Mucosa of stomach (tissue), 1 donor: ENCODE measurements at regions not wholly inside any gene's neighbourhood (a gene's known extent, or its start where the extent isn't known, plus 50 kb on each side); places are given as distances from the start of the nearest gene placed in this dataset.

Source experiments
- H3K27me3 ChIP-seq: one replicate; pipeline ENCODE4 v1.7.0; 2013; ENCODE audit warnings: mild to moderate bottlenecking, low read length; ENCODE audit not compliant: control insufficient read depth, insufficient read depth
- H3K36me3 ChIP-seq: one replicate; pipeline ENCODE4 v1.7.0; 2013; ENCODE audit warnings: low read length; ENCODE audit not compliant: control insufficient read depth, insufficient read depth
- H3K4me1 ChIP-seq: one replicate; pipeline ENCODE4 v1.7.0; 2013; ENCODE audit warnings: mild to moderate bottlenecking, low read length; ENCODE audit not compliant: control insufficient read depth, insufficient read depth
- H3K4me3 ChIP-seq: one replicate; pipeline ENCODE4 v1.7.0; 2013; ENCODE audit warnings: low read length
- H3K9ac ChIP-seq: one replicate; pipeline ENCODE4 v1.7.0; 2013; ENCODE audit warnings: mild to moderate bottlenecking, low read length, moderate library complexity
- H3K9me3 ChIP-seq: one replicate; pipeline ENCODE4 v1.7.0; 2013; ENCODE audit warnings: mild to moderate bottlenecking, low read length, moderate library complexity; ENCODE audit not compliant: control insufficient read depth
- donor health status: Pancreatic carcinoma.

DNA sequence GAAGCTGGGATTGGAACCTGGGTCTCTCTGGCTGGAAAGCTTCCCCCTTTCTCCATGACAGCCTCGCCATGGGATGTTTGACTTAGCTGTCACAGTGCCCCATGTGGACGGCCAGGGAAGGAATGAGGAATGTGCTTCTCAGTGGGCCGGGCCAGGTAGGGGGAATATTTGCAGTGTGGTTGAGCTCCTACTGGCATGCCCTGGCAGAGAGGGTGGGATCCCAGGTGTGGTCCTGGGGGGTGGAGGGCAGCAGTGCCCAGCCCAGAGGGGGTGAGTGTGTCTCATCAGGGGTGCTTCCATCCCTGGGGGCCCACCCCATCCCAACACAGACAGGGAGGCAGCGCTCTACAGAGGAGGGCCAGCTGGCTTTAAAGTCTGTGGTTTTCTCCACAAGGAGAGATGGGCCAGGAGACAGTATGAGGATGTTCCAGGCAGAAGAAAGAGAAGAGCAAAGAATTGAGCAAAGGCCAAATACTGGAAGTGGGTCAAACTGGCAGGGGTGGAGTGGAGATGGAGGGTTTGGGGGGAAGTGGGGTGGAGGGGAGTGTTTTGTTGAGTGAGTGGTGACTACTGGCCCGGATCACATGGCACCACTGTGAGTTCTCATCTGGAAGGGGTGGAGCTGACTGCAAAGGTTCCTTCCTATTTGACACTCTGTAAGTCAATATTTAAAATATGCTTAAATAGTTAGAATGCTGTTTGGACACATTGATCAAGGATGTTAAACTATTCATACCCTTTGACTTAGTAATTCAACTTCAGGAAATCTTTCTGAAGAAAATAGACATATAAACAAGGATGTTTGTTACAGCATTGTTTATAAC, 94.0 kb downstream of the MYCN start:
- Histone ChIP-seq H3K9ac (no peak overlapping the region), H3K36me3 (no peaks in the 10 kb centered on the region), H3K4me1 (peaks cover 24% of the 10 kb centered on the region), H3K9me3 (no peaks in the 10 kb centered on the region), H3K4me3 (no peak overlapping the region), H3K27me3 (no peaks in the 10 kb centered on the region)

DNA sequence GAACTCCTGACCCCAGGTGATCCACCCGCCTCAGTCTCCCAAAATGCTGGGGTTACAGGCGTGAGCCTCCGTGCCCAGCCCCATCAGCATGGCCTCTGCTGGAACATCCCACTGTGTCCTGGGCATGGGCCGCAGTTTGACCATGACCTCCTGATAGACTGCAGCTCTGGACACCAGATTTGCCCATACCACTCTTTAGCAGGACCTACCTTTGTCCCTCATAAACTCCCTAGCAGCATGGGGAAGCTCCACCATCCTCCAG, 92.6 kb downstream of the MYCN start:
- Histone ChIP-seq H3K4me3 (no peak overlapping the region), H3K9ac (no peak overlapping the region), H3K9me3 (no peaks in the 10 kb centered on the region), H3K36me3 (no peaks in the 10 kb centered on the region), H3K4me1 (peaks cover 24% of the 10 kb centered on the region), H3K27me3 (no peaks in the 10 kb centered on the region)

DNA sequence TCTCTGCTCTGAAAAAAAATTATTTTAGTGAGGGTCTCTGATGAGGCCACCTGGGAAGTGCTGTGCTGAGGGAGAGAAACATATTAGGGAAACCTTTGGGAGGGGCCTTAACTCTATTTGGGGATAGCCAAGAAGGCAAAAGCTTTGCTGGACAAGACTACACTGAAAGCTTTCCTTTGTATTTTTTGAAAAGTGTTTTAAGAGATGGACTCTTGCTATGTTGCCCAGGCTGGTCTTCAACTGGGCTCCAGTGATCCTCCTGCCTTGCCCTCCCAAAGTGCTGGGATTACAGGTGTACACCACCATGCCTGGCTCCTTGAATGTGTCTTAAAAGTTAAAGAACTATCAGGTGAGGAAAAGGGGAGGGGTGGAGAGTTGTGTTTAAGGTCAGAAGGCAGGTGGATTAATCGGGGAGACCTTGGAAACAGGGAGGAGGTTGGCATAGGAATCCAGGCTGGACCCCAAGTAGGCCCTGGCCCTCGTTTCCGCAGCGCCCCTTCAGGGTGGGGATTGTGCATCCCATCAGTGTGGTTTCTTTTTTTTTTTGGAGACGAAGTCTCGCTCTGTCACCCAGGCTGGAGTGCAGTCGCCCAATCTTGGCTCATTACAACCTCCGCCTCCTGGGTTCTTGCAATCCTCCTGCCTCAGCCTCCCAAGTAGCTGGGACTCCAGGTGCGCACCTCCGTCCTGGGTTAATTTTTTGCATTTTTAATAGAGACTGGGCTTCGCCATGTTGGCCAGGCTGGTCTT, 92.1 kb downstream of the MYCN start:
- Histone ChIP-seq H3K4me3 (no peak overlapping the region), H3K27me3 (no peaks in the 10 kb centered on the region)

DNA sequence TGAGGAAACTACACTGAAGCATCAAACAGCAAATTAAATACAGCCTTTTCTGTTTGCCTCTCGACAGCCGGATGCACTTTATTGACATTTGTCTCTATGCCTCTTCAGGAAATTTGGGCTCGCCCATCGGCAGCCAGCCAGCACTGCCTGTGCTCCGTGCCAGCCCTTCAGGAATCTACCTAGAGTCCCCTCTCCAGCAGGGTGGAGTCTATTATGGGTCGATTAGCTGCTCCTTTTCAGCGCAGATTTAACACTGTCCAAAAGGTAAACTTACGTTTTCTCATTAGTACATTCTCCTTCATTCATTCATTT, 91.5 kb downstream of the MYCN start:
- no peaks in the 10 kb centered on the region for H3K9me3 ChIP-seq
- H3K27me3 ChIP-seq, result no peaks in the 10 kb centered on the region
- H3K4me3 ChIP-seq, result no peak overlapping the region
- H3K9ac ChIP-seq, result no peak overlapping the region
- peaks cover 27% of the 10 kb centered on the region for H3K4me1 ChIP-seq
- H3K36me3 ChIP-seq, result no peaks in the 10 kb centered on the region

More for the DNA sequence above, 92.1 kb downstream of the MYCN start:
- no peaks in the 10 kb centered on the region for H3K36me3 ChIP-seq
- H3K4me1 ChIP-seq, result peaks cover 24% of the 10 kb centered on the region
- no peak overlapping the region for H3K9ac ChIP-seq
- no peaks in the 10 kb centered on the region for H3K9me3 ChIP-seq

DNA sequence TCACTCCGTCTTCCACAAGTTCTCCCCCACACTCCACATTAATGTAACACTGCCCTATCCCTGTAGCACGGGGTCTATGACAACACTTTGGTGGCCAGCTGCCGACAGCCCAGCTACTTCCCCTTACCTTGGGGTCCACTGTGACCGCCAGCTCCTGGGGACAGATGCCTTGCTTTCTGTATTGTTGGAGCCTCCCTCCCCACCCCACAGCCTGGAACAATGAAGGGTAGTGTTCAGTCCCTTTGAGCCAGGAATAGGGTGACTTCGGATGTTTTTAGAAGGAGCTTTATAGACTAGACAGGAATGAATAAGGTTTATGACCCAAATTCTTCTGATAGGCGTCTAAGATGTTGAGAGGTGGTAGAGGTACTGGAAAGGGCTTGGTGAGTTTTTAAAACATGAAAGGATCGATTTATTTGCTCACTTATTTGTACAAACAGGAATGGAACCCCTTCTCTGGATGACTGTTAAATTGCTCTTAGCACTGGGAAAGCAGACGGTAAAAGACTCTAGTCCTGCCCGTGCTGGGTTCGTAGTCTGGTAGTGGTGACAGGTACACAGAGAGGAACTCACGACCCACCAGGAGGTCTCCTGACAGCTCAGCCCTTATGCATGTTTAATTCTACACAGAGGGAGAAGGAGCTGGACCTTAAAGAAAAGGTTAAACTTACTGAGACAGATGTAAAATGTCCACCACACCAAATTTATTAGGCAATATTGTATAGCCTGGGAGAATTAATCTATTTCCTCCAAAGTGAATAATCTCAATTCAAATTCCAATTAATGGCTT, 90.9 kb downstream of the MYCN start:
- no peaks in the 10 kb centered on the region for H3K9me3 ChIP-seq
- peaks cover 32% of the 10 kb centered on the region for H3K4me1 ChIP-seq
- no peaks in the 10 kb centered on the region for H3K27me3 ChIP-seq
- no peak overlapping the region for H3K4me3 ChIP-seq
- H3K36me3 ChIP-seq, result no peaks in the 10 kb centered on the region
- H3K9ac ChIP-seq, result no peak overlapping the region

DNA sequence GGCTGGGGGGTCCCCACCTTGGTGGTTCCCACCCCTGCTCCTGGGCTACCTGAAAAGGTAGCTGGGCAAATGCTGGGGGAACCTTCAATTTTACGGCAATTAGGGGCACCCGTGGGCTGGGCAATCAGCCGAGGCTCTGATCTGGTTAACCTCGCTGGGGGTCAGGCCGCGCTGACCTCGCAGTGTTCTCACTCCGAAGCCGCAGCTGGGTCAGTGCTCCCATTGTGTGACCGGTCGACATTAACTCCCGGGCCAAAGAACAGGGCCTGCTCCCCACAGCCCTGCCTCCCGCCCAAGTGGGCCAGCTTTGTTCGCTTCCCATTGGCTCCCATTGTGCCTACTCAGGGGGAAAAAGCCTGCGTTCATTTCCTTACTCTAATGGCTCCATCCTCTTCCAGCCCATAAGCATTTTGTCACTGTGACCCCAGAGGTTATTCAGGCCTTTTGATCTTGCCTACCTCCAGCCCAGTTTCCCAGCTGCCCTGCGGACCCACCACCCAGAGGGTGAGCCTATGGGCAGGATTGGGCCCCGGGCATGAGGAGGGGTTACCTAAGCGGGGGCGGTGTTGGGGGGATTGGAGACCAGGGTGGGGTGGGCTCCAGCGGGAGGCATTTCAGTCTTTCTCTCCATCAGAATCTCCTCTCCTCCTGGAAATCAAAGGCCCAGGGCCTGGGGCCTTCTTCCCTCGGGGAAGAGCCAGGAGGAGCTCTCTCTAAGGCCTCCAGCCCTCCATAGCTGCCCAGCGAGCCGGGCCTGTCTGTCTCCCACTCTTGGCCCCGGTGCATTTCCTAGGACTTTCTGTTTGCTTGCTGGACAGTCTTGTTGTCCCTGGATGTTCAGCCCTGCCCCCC, 90.1 kb downstream of the MYCN start:
- no peaks in the 10 kb centered on the region for H3K9me3 ChIP-seq
- no peak overlapping the region for H3K4me3 ChIP-seq
- H3K36me3 ChIP-seq, result no peaks in the 10 kb centered on the region
- no peak overlapping the region for H3K9ac ChIP-seq
- peaks cover 33% of the 10 kb centered on the region for H3K4me1 ChIP-seq
- no peaks in the 10 kb centered on the region for H3K27me3 ChIP-seq

DNA sequence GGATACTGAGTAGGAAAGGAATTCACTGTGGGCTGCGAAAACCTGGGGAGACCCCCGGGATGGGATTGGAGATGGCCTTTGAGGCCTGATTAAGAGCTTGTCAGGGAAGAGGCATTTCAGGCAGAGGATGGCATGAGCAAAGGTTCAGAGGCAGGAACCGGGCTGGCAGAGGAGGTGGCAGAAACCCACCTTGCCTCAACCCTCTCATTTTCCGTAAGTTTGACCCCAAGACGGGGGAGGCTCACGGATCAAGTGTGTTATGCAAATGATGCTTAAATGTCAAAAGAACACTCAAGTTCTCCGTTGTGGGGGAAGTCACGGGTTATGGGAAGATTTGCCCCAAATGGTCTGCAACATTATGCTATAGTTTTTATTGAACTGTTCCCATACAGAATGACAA, 88.3 kb downstream of the MYCN start:
- H3K9ac ChIP-seq, result no peak overlapping the region
- no peaks in the 10 kb centered on the region for H3K27me3 ChIP-seq
- H3K36me3 ChIP-seq, result no peaks in the 10 kb centered on the region
- no peaks in the 10 kb centered on the region for H3K9me3 ChIP-seq
- no peak overlapping the region for H3K4me3 ChIP-seq
- peaks cover 21% of the 10 kb centered on the region for H3K4me1 ChIP-seq

DNA sequence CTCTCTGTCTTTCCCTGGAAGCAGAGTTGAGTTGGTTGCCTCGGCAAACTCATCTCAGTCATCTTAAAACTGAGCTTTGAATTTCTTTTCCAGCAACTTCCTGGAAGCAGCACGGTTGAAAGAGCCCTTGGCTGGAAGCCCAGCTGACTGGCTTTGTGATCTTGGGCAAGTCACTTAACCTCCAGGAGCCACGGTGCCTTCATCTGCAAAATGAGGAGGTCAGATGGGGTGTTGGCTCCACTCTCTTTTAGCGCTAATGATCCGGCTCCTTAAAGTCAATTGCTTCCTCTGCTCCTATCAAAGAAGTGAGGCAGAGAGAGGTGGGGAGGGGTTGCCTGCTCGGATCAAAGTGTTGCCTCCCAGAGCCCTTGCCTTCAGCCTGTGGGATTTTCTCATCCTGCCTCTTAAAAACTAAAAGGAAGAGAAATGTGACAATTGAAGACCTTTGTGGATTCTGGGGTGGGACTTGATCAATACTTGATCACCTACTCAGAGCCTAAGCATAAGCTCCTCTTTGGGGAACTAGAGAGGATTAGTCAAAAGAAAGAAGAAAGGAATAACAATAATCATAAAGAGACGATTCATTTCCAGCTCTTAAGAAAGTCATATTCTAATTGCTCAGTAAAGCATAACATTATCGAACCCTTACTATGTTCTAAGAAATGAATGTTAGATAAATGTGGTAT, 86.6 kb downstream of the MYCN start:
- peaks cover 16% of the 10 kb centered on the region for H3K4me1 ChIP-seq
- H3K27me3 ChIP-seq, result no peaks in the 10 kb centered on the region
- no peak overlapping the region for H3K4me3 ChIP-seq
- H3K9me3 ChIP-seq, result no peaks in the 10 kb centered on the region
- no peaks in the 10 kb centered on the region for H3K36me3 ChIP-seq
- H3K9ac ChIP-seq, result no peak overlapping the region

DNA sequence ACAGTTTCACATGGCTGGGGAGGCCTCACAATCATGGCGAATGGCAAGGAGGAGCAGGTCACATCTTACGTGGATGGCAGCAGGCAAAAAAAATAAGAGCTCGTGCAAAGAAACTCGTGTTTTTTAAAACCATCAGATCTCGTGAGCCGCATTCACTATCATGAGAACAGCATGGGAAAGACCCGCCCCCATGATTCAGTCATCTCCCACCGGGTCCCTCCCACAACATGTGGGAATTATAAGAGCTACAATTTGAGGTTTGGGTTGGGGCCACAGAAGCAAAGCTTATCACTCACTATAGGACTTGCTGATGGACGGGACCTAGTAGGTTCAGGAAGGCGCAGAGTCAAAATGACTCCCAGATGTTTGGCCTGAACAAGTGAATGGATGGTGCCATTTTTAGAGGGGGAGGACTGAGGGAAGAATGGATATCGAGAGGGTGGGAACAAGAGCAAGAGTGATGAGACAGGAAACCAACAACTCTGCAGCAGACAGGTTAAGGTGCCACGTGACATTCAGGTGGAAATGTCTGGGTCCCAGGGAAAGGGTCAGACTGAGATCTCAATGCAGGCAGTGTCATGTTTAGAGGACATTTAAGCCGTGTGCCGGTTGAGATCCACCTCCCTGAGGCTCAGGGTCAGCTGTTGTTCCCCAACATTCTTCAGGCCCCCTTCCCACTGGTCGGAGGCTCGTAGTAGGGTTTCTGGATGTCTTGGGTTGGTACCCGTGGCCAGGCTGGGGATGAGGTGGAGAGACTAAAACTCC, 85.7 kb downstream of the MYCN start:
- Histone ChIP-seq H3K4me1 (peaks cover 13% of the 10 kb centered on the region), H3K36me3 (no peaks in the 10 kb centered on the region), H3K9me3 (no peaks in the 10 kb centered on the region), H3K27me3 (no peaks in the 10 kb centered on the region), H3K9ac (no peak overlapping the region), H3K4me3 (no peak overlapping the region)

DNA sequence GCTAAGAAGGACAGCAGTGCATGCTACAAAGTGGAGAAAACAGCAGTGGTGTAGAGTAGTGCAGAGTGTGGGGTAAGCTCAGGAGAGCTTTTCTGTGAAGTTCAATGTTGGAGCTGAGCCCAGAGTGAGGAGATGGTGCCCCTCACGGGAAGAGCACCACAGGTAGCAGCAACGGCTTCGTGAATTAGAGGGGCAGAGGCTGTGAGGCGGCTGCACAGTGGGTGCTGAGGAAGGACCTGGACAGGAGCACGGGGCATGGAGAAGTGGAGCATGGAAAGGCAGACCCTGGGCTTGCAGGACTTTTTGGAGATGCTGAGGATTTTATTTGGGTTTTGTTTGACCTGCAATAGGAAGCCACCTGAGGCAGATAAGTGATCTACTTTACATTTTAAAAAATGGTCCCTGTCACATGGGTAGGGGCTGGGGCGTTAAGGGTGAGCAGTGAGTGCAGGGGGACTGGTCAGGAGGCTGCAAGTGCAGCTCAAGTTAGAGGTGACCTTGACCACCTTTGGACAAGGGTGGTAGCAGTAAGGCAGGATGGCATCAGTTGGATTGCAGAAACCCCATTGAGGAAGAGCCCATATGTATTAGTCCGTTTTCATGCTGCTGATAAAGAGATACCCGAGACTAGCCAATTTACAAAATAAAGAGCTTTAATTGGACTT, 85.0 kb downstream of the MYCN start:
- no peaks in the 10 kb centered on the region for H3K27me3 ChIP-seq
- H3K4me1 ChIP-seq, result peaks cover 13% of the 10 kb centered on the region
- no peaks in the 10 kb centered on the region for H3K9me3 ChIP-seq
- H3K36me3 ChIP-seq, result no peaks in the 10 kb centered on the region
- H3K9ac ChIP-seq, result no peak overlapping the region
- H3K4me3 ChIP-seq, result no peak overlapping the region
